H7 (cell line): ENCODE measurements at regions not wholly inside any gene's neighbourhood (a gene's known extent, or its start where the extent isn't known, plus 50 kb on each side); places are given as distances from the start of the nearest gene placed in this dataset.

Experiments
- DNase-seq: peaks from one replicate; pipeline ENCODE4 v3.0.0; 2012
- H3K27me3 ChIP-seq: 2 replicates; pipeline ENCODE4 v1.6.0; 2011; ENCODE audit warnings: mild to moderate bottlenecking, low read length; ENCODE audit not compliant: control insufficient read depth, insufficient read depth
- H3K36me3 ChIP-seq: replicated peaks from 2 replicates; pipeline ENCODE4 v1.5.1; 2011; ENCODE audit warnings: low read length; ENCODE audit not compliant: control insufficient read depth, insufficient read depth
- H3K4me3 ChIP-seq: 2 replicates; pipeline ENCODE4 v1.5.1; 2011; ENCODE audit warnings: low read depth, mild to moderate bottlenecking, control low read depth, low read length, moderate library complexity; ENCODE audit not compliant: insufficient read depth

GRCh38 chr2:34991508-34992274, 1363.9 kb upstream of the CRIM1 start:
- no peak overlapping the region for H3K4me3 ChIP-seq
- H3K27me3 ChIP-seq, result no peaks in the 10 kb centered on the region
- no peaks in the 10 kb centered on the region for H3K36me3 ChIP-seq
- DNase-seq, result no peak

GRCh38 chr2:34985474-34985873, 1370.1 kb upstream of the CRIM1 start:
- no peaks in the 10 kb centered on the region for H3K36me3 ChIP-seq
- no peaks in the 10 kb centered on the region for H3K27me3 ChIP-seq
- no peak overlapping the region for H3K4me3 ChIP-seq
- no peak for DNase-seq

GRCh38 chr2:34980689-34981088, 1374.9 kb upstream of the CRIM1 start:
- no peaks in the 10 kb centered on the region for H3K36me3 ChIP-seq
- no peak for DNase-seq

DNA sequence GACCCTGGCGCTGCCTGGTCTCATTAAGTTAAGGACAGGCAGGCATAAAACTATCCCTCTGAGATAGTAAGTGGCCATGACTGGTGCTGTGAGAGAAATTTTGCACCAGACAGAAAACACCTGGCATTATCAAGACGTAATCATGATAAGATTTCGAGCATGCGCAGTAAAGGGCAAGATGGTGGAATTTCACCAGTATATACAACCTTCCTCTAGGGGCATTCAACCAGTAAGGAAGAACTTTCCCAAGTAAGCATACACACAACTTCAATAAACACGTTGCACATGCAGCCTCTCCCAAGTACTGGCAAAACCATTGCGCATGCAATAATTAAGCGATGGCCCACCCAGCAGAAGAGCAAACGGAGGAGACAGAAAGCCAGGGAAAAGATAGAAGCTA, 1376.4 kb upstream of the CRIM1 start:
- H3K27me3 ChIP-seq, result no peaks in the 10 kb centered on the region
- H3K4me3 ChIP-seq, result no peak overlapping the region
- no peak for DNase-seq
- H3K36me3 ChIP-seq, result no peaks in the 10 kb centered on the region

More at GRCh38 chr2:34980689-34981088, 1374.9 kb upstream of the CRIM1 start:
- no peak overlapping the region for H3K4me3 ChIP-seq
- H3K27me3 ChIP-seq, result no peaks in the 10 kb centered on the region

GRCh38 chr2:34961822-34962221, 1362.7 kb upstream of the FAM98A start:
- H3K36me3 ChIP-seq, result no peaks in the 10 kb centered on the region
- DNase-seq, result no peak

GRCh38 chr2:34954758-34955157, 1355.7 kb upstream of the FAM98A start:
- no peaks in the 10 kb centered on the region for H3K36me3 ChIP-seq
- no peak for DNase-seq
- no peak overlapping the region for H3K4me3 ChIP-seq
- no peaks in the 10 kb centered on the region for H3K27me3 ChIP-seq

More at GRCh38 chr2:34961822-34962221, 1362.7 kb upstream of the FAM98A start:
- H3K4me3 ChIP-seq, result no peak overlapping the region
- no peaks in the 10 kb centered on the region for H3K27me3 ChIP-seq

DNA sequence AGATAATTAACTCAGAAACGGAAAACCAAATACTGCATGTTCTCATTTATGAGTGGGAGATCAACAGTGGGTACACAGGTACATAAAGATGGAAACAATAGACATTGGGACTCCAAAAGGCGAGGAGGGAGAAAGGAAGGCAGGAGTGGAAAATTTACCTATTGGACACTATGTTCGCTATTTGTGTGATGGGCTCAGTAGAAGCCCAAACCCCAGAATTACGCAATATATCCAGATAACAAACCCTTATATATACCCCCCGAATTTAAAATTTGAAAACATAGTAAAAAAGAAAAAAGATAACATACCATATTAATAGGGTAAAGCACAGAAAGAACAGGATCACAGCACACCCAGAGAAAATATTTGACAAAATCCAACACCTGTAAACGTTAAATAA, 1351.7 kb upstream of the FAM98A start:
- Histone ChIP-seq H3K27me3 (no peaks in the 10 kb centered on the region), H3K4me3 (no peak overlapping the region), H3K36me3 (no peaks in the 10 kb centered on the region)
- no peak for DNase-seq

- Histone ChIP-seq H3K4me3 (no peak overlapping the region), H3K27me3 (no peaks in the 10 kb centered on the region), H3K36me3 (no peaks in the 10 kb centered on the region)
- DNase-seq, result no peak
Observed at GRCh38 chr2:34949316-34949715, 1350.2 kb upstream of the FAM98A start.

GRCh38 chr2:34936089-34936488, 1337.0 kb upstream of the FAM98A start:
- Histone ChIP-seq H3K36me3 (no peaks in the 10 kb centered on the region), H3K4me3 (no peak overlapping the region), H3K27me3 (no peaks in the 10 kb centered on the region)
- DNase-seq, result no peak

DNA sequence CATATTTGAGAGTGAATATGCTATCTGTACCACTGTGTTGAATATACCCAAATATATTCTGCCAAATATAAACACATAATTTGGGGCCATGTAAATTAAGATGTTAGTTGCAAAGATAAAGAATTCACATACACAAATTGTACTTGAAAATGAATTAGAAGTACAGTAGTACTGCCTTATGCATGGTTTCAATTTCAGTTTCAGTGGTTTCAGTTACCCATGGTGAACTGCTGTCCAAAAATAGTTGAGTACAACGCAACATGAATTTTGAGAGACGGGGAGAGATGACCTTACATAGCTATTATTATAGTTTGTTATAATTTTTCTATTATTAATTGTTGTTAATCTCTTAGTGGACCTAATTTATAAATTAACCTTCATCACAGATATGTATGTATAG, 1313.0 kb upstream of the FAM98A start:
- Histone ChIP-seq H3K4me3 (no peak overlapping the region), H3K27me3 (no peaks in the 10 kb centered on the region), H3K36me3 (no peaks in the 10 kb centered on the region)
- DNase-seq, result no peak

GRCh38 chr2:34909992-34910705, 1311.0 kb upstream of the FAM98A start:
- H3K4me3 ChIP-seq, result no peak overlapping the region
- H3K36me3 ChIP-seq, result no peaks in the 10 kb centered on the region
- no peak for DNase-seq
- H3K27me3 ChIP-seq, result no peaks in the 10 kb centered on the region

- no peaks in the 10 kb centered on the region for H3K27me3 ChIP-seq
- no peaks in the 10 kb centered on the region for H3K36me3 ChIP-seq
- no peak overlapping the region for H3K4me3 ChIP-seq
- DNase-seq, result no peak
Observed at GRCh38 chr2:34907812-34908211, 1308.7 kb upstream of the FAM98A start.

DNA sequence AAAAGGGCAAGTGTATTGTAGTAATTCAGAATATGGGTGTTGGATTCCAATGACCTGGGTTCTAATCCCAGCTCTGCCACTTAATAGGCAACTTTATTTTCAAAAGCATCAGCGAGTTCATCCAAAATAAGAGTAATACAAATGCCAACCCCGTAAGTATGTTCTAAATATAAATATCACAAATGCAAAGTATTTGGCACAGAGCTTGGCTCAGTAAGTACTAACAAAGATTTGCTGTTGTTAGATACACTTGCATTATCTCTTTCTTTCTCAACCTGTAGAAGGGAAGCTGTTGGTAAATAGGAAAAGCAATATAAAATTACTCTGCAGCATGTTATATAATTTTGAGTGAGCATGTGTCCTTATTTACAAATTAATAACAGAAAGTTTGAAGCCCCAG, 1302.6 kb upstream of the FAM98A start:
- no peak for DNase-seq
- Histone ChIP-seq H3K4me3 (no peak overlapping the region), H3K36me3 (no peaks in the 10 kb centered on the region), H3K27me3 (no peaks in the 10 kb centered on the region)

GRCh38 chr2:34899079-34899478, 1300.0 kb upstream of the FAM98A start:
- H3K27me3 ChIP-seq, result no peaks in the 10 kb centered on the region
- H3K36me3 ChIP-seq, result no peaks in the 10 kb centered on the region
- no peak overlapping the region for H3K4me3 ChIP-seq
- no peak for DNase-seq

GRCh38 chr2:34892766-34893165, 1293.7 kb upstream of the FAM98A start:
- Histone ChIP-seq H3K27me3 (no peaks in the 10 kb centered on the region), H3K4me3 (no peak overlapping the region), H3K36me3 (no peaks in the 10 kb centered on the region)
- DNase-seq, result no peak
